IMR-90 (cell line): ENCODE measurements at regions not wholly inside any gene's neighbourhood (a gene's known extent, or its start where the extent isn't known, plus 50 kb on each side); places are given as distances from the start of the nearest gene placed in this dataset.

Experiments
- ATAC-seq: fragments of 200-7000 bp; cut with Tn5 transposase; 2 replicates; pipeline ENCODE4 v1.9.1; 2020; ENCODE audit warnings: low read depth, mild to moderate bottlenecking, moderate library complexity
- BruUV-seq: library from RNA; stranded (reverse); fragments of 400-500 nt; replicated peaks from 2 replicates; lab custom pipeline; 2021; lab: Mats Ljungman, UMichigan
- CTCF ChIA-PET: fragments of 300-600 bp; formaldehyde crosslinking; extraction: SDS; loops from one replicate; lab custom pipeline; 2021; ENCODE audit warnings: antibody characterized with exemption; lab: Yijun Ruan, JAX
- POLR2A ChIA-PET: fragments of 300-600 bp; sonication (Branson Sonifier 250); formaldehyde crosslinking; loops from one replicate; lab custom pipeline; 2022; ENCODE audit warnings: antibody characterized with exemption; ENCODE audit not compliant: unreplicated experiment; lab: Charles Lee
- DNase-seq: peaks from one replicate; pipeline ENCODE4 v3.0.0; 2013
- H2AFZ ChIP-seq: replicated peaks from 2 replicates; pipeline ENCODE3; 2013; ENCODE audit warnings: low read length, mild to moderate bottlenecking; ENCODE audit not compliant: poor library complexity
- H2AK5ac ChIP-seq: 2 replicates; pipeline ENCODE4 v1.6.1; 2013; ENCODE audit warnings: low read depth, low read length, inconsistent platforms
- H2AK9ac ChIP-seq: replicated peaks from 2 replicates; pipeline ENCODE3; 2013; ENCODE audit warnings: mild to moderate bottlenecking, low read depth, low read length, moderate library complexity; ENCODE audit not compliant: poor library complexity
- H2BK120ac ChIP-seq: 2 replicates; pipeline ENCODE4 v1.6.1; 2013; ENCODE audit warnings: low read depth, low read length, inconsistent platforms
- H2BK15ac ChIP-seq: 3 replicates; pipeline ENCODE4 v1.6.1; 2013; ENCODE audit warnings: low read depth, low read length, inconsistent platforms
- H2BK20ac ChIP-seq: 2 replicates; pipeline ENCODE4 v1.6.1; 2013; ENCODE audit warnings: low read depth, mild to moderate bottlenecking, inconsistent platforms, low read length, moderate library complexity
- H2BK5ac ChIP-seq: 2 replicates; pipeline ENCODE4 v1.6.1; 2013; ENCODE audit warnings: mild to moderate bottlenecking, low read depth, low read length, inconsistent platforms; ENCODE audit not compliant: poor library complexity, severe bottlenecking
- H3K14ac ChIP-seq: replicated peaks from 2 replicates; pipeline ENCODE4 v1.6.1; 2013; ENCODE audit warnings: low read depth, low read length, inconsistent platforms
- H3K18ac ChIP-seq: 2 replicates; pipeline ENCODE4 v1.6.1; 2013; ENCODE audit warnings: low read depth, low read length, control low read depth
- H3K23ac ChIP-seq: 2 replicates; pipeline ENCODE4 v1.6.1; 2013; ENCODE audit warnings: low read depth, low read length, inconsistent platforms
- H3K27ac ChIP-seq: 2 replicates; pipeline ENCODE4 v1.5.1; 2013; ENCODE audit warnings: mild to moderate bottlenecking, control low read depth, low read length; ENCODE audit not compliant: insufficient read depth
- H3K27me3 ChIP-seq: 2 replicates; pipeline ENCODE4 v1.6.1; 2013; ENCODE audit warnings: low read length; ENCODE audit not compliant: control insufficient read depth, insufficient read depth
- H3K36me3 ChIP-seq: 2 replicates; pipeline ENCODE4 v1.6.1; 2013; ENCODE audit warnings: low read length, mixed read lengths; ENCODE audit not compliant: control insufficient read depth, insufficient read depth
- H3K4ac ChIP-seq: 2 replicates; pipeline ENCODE4 v1.6.1; 2013; ENCODE audit warnings: low read depth, low read length, inconsistent platforms
- H3K4me1 ChIP-seq: 2 replicates; pipeline ENCODE4 v1.6.1; 2013; ENCODE audit warnings: low read length, mixed read lengths; ENCODE audit not compliant: control insufficient read depth, insufficient read depth
- H3K4me2 ChIP-seq: 2 replicates; pipeline ENCODE4 v1.6.1; 2013; ENCODE audit warnings: low read depth, mild to moderate bottlenecking, control low read depth, low read length, moderate library complexity
- H3K4me3 ChIP-seq: 2 replicates; pipeline ENCODE4 v1.5.1; 2013; ENCODE audit warnings: low read depth, mild to moderate bottlenecking, control low read depth, low read length, moderate library complexity; ENCODE audit not compliant: insufficient read depth
- H3K56ac ChIP-seq: 2 replicates; pipeline ENCODE4 v1.6.1; 2013; ENCODE audit warnings: low read length, inconsistent platforms; ENCODE audit not compliant: insufficient read depth; ENCODE audit errors: extremely low read depth
- H3K79me1 ChIP-seq, 2 experiments: 2 replicates each; pipeline ENCODE4 v1.6.1; 2013; ENCODE audit warnings: low read length in 2 of 2, inconsistent platforms in 1 of 2, low read depth in 1 of 2
- H3K9ac ChIP-seq: 2 replicates; pipeline ENCODE4 v1.6.1; 2013; ENCODE audit warnings: low read depth, low read length, control low read depth
- H3K9me1 ChIP-seq: 2 replicates; pipeline ENCODE4 v1.6.1; 2013; ENCODE audit warnings: low read length, inconsistent platforms; ENCODE audit not compliant: insufficient read depth
- H3K9me3 ChIP-seq: 2 replicates; pipeline ENCODE4 v1.6.1; 2013; ENCODE audit warnings: low read length; ENCODE audit not compliant: control insufficient read depth, insufficient read depth
- H4K20me1 ChIP-seq: 2 replicates; pipeline ENCODE4 v1.6.1; 2013; ENCODE audit warnings: low read length, inconsistent platforms; ENCODE audit not compliant: insufficient read depth
- H4K5ac ChIP-seq: 2 replicates; pipeline ENCODE4 v1.6.1; 2013; ENCODE audit warnings: mild to moderate bottlenecking, low read depth, low read length, control low read depth
- H4K8ac ChIP-seq, 2 experiments: 2 replicates each; pipeline ENCODE4 v1.6.1; 2013; ENCODE audit warnings: low read depth in 2 of 2, low read length in 2 of 2, control low read depth in 1 of 2, inconsistent platforms in 1 of 2
- H4K91ac ChIP-seq: 2 replicates; pipeline ENCODE4 v1.6.1; 2013; ENCODE audit warnings: low read depth, low read length, inconsistent platforms; ENCODE audit not compliant: insufficient read depth
- BHLHE40 ChIP-seq: fragments of 150-350 bp; IDR thresholded peaks from 2 replicates; pipeline ENCODE4 v1.6.1; 2016; ENCODE audit warnings: mild to moderate bottlenecking, low read depth, low read length
- CEBPB ChIP-seq: IDR thresholded peaks from 2 replicates; pipeline ENCODE4 v1.6.1; 2012; ENCODE audit warnings: low read depth, low read length, improper control_type of control experiment
- CHD1 ChIP-seq: IDR thresholded peaks from 2 replicates; pipeline ENCODE4 v1.6.1; 2012; ENCODE audit warnings: low read depth, low read length, improper control_type of control experiment
- CTCF ChIP-seq: conservative IDR thresholded peaks from 2 replicates; pipeline ENCODE4 v1.5.1; 2012; ENCODE audit warnings: mild to moderate bottlenecking, low read depth, low read length, improper control_type of control experiment
- ELK1 ChIP-seq: fragments of 150-350 bp; IDR thresholded peaks from 2 replicates; pipeline ENCODE4 v1.6.1; 2016; ENCODE audit warnings: low read depth, mild to moderate bottlenecking, low read length, moderate library complexity, borderline replicate concordance
- FOS ChIP-seq: fragments of 150-350 bp; IDR thresholded peaks from 2 replicates; pipeline ENCODE4 v1.6.1; 2016; ENCODE audit warnings: low read depth, low read length
- MAFK ChIP-seq: IDR thresholded peaks from 2 replicates; pipeline ENCODE4 v1.6.1; 2012; ENCODE audit warnings: low read depth, low read length, improper control_type of control experiment
- MAZ ChIP-seq: IDR thresholded peaks from 2 replicates; pipeline ENCODE4 v1.6.1; 2012; ENCODE audit warnings: low read depth, mild to moderate bottlenecking, low read length, improper control_type of control experiment, moderate library complexity, borderline replicate concordance
- MXI1 ChIP-seq: IDR thresholded peaks from 2 replicates; pipeline ENCODE4 v1.6.1; 2012; ENCODE audit warnings: low read depth, mild to moderate bottlenecking, low read length, moderate library complexity, borderline replicate concordance
- NFE2L2 ChIP-seq: fragments of 150-350 bp; IDR thresholded peaks from 2 replicates; pipeline ENCODE4 v1.6.1; 2016; ENCODE audit warnings: low read depth, mild to moderate bottlenecking, low read length
- POLR2A ChIP-seq: IDR thresholded peaks from 2 replicates; pipeline ENCODE4 v1.6.1; 2012; ENCODE audit warnings: mild to moderate bottlenecking, low read depth, low read length
- RAD21 ChIP-seq: IDR thresholded peaks from 2 replicates; pipeline ENCODE4 v1.6.1; 2012; ENCODE audit warnings: low read length, improper control_type of control experiment
- RCOR1 ChIP-seq: IDR thresholded peaks from 2 replicates; pipeline ENCODE4 v1.6.1; 2012; ENCODE audit warnings: mild to moderate bottlenecking, low read length, improper control_type of control experiment; ENCODE audit not compliant: insufficient replicate concordance
- RFX5 ChIP-seq: IDR thresholded peaks from 2 replicates; pipeline ENCODE4 v1.8.0; 2012; ENCODE audit warnings: low read depth, mild to moderate bottlenecking, low read length, moderate library complexity
- SMC3 ChIP-seq: fragments of 150-350 bp; IDR thresholded peaks from 2 replicates; pipeline ENCODE4 v1.6.1; 2016; ENCODE audit warnings: low read depth, mild to moderate bottlenecking, antibody characterized with exemption, low read length, moderate library complexity
- USF2 ChIP-seq: fragments of 150-350 bp; IDR thresholded peaks from 2 replicates; pipeline ENCODE4 v1.6.1; 2017; ENCODE audit warnings: mild to moderate bottlenecking, antibody characterized with exemption, low read length, low read depth
- WGBS, 2 experiments: methylation state at CpG; one replicate each; pipeline versions ENCODE4 v1.1.5 to v1.1.7; 2013; ENCODE audit warnings: missing lambda C conversion rate in 2 of 2; ENCODE audit not compliant: insufficient read length in 1 of 2; ENCODE audit errors: extremely low coverage in 2 of 2; 5-methylcytosine and 5-hydroxymethylcytosine counted together
- dilution Hi-C: fragments of 300-500 bp; cut with HindIII; formaldehyde crosslinking; loops from one replicate; pipeline ENCODE4 v1.14.3; 2018; ENCODE audit warnings: low sequenced_read_pairs; ENCODE audit not compliant: unreplicated experiment
- in situ Hi-C: fragments of 300-500 bp; cut with MboI; formaldehyde crosslinking; loops from 3 replicates; pipeline ENCODE4 v1.14.3; 2019; ENCODE audit warnings: low sequenced_read_pairs, inconsistent platforms, mixed read lengths
- intact Hi-C: fragments of 100-400 bp; cut with micrococcal nuclease; formaldehyde crosslinking; loops from 2 replicates; pipeline ENCODE4 v1.10.0; 2022

GRCh38 chr3:190738636-190739155 lies 123.8 kb downstream of the GMNC start:
- no TSS peak for BruUV-seq
- DNase-seq = no peak
- POLR2A ChIA-PET = no interaction called here

More at GRCh38 chr3:190738636-190739155, 123.8 kb downstream of the GMNC start:
- no peak overlapping the region for H3K23ac ChIP-seq
- no peak overlapping the region for H3K4ac ChIP-seq
- H3K4me1 ChIP-seq = no peaks in the 10 kb centered on the region
- no CpG with 5 or more reads among the region's 2 CpGs for WGBS, 2 experiments
- ATAC-seq = no peak
- in situ Hi-C loops = no loop called here
- no peaks in the 10 kb centered on the region for H3K9me3 ChIP-seq
- H3K14ac ChIP-seq = no peak overlapping the region
- no peaks in the 10 kb centered on the region for H4K20me1 ChIP-seq
- H2AFZ ChIP-seq = no peak overlapping the region
- H3K79me1 ChIP-seq = no peaks in the 10 kb centered on the region
- no peak overlapping the region for H3K56ac ChIP-seq
- no peak overlapping the region for H4K5ac ChIP-seq
- H4K91ac ChIP-seq = no peak overlapping the region
- CTCF ChIA-PET = interaction anchor here (0.6 kb wide), 1 partner anchor 21 kb away, joined by 3 read pairs; no protein-coding TSS in a partner anchor
- no peak overlapping the region for H3K9ac ChIP-seq
- H2AK5ac ChIP-seq = no peak overlapping the region
- no peak overlapping the region for H3K4me2 ChIP-seq
- TF ChIP-seq CEBPB = no peak
- no peak for TF ChIP-seq RFX5
- TF ChIP-seq CHD1 = no peak
- no peak for TF ChIP-seq MAFK
- no peak for TF ChIP-seq SMC3
- TF ChIP-seq CTCF = no peak
- no peak for TF ChIP-seq RCOR1
- TF ChIP-seq FOS = no peak
- no peak for TF ChIP-seq NFE2L2
- TF ChIP-seq USF2 = no peak
- TF ChIP-seq BHLHE40 = no peak
- no peak for TF ChIP-seq POLR2A
- TF ChIP-seq MXI1 = no peak
- no peak for TF ChIP-seq RAD21
- no peak for TF ChIP-seq MAZ
- no peak for TF ChIP-seq ELK1
- no peak overlapping the region for H2BK20ac ChIP-seq
- H3K36me3 ChIP-seq = no peaks in the 10 kb centered on the region
- no peak overlapping the region for H2BK120ac ChIP-seq
- H2AK9ac ChIP-seq = no peak overlapping the region
- intact Hi-C loops = no loop called here
- H3K27me3 ChIP-seq = 0 out of 2 replicates have a peak, but pooled peaks cover 2% of the 10 kb centered on the region
- dilution Hi-C loops = no loop called here
- H2BK5ac ChIP-seq = no peak overlapping the region
- no peak overlapping the region for H3K27ac ChIP-seq
- no peak overlapping the region for H3K4me3 ChIP-seq
- no peak overlapping the region for H2BK15ac ChIP-seq
- no peak overlapping the region for H4K8ac ChIP-seq
- H3K18ac ChIP-seq = no peak overlapping the region
- no peaks in the 10 kb centered on the region for H3K9me1 ChIP-seq
